Body of pancreas (tissue), 4 donors: ENCODE measurements at regions not wholly inside any gene's neighbourhood (a gene's known extent, or its start where the extent isn't known, plus 50 kb on each side); places are given as distances from the start of the nearest gene placed in this dataset.

Source experiments
- ATAC-seq: fragments of 150-250 bp; one replicate; pipeline ENCODE4 v1.9.1; 2016
- DNase-seq, 4 donors: peaks; one replicate each; pipeline ENCODE4 v3.0.0-alpha.2; 2019
- H3K27ac ChIP-seq, 4 donors: fragments of 200-600 bp; sonication (generic); 1 replicate in 3 of 4; 2 replicates in 1 of 4; pipeline versions ENCODE4 v1.5.1 to v1.6.1; 2016 to 2019; ENCODE audit warnings: mild to moderate bottlenecking in 1 of 4, mixed read lengths in 1 of 4, moderate library complexity in 1 of 4
- H3K27me3 ChIP-seq, 2 donors: fragments of 200-600 bp; sonication (generic); one replicate each; pipeline ENCODE4 v1.6.0; 2016; ENCODE audit warnings: mild to moderate bottlenecking in 1 of 2
- H3K36me3 ChIP-seq, 2 donors: fragments of 200-600 bp; sonication (generic); replicated peaks in 1 of 2; 2 replicates each; pipeline ENCODE4 v1.5.1; 2016; ENCODE audit warnings: low read depth in 2 of 2; ENCODE audit not compliant: insufficient read depth in 1 of 2
- H3K4me1 ChIP-seq: fragments of 200-600 bp; sonication (generic); one replicate; pipeline ENCODE4 v1.6.0; 2016
- H3K4me3 ChIP-seq, 2 donors: fragments of 200-600 bp; sonication (generic); 1 replicate in 1 of 2; 2 replicates in 1 of 2; pipeline ENCODE4 v1.5.1; 2016 to 2019
- H3K9me3 ChIP-seq, 3 donors: fragments of 200-600 bp; sonication (generic); 1 replicate in 2 of 3; 2 replicates in 1 of 3; pipeline ENCODE4 v1.5.1; 2016
- POLR2A ChIP-seq, 3 donors: fragments of 450-650 bp; IDR thresholded peaks; one replicate each; pipeline ENCODE4 v1.6.1; 2016; ENCODE audit warnings: antibody characterized with exemption in 3 of 3, mild to moderate bottlenecking in 2 of 3
- WGBS, 2 donors: methylation state at CpG; one replicate each; pipeline ENCODE4 v1.1.5; 2017; 5-methylcytosine and 5-hydroxymethylcytosine counted together
- intact Hi-C: fragments of 100-400 bp; cut with DNase I; formaldehyde crosslinking; loops from one replicate; pipeline ENCODE4 v1.15.1; 2023
- TF ChIP-seq, protein P1 (sequence below), 7 experiments: fragments of 450-650 bp in 4 of 7; fragments of 200-600 bp in 3 of 7; sonication (generic) in 3 of 7; IDR thresholded peaks; one replicate each; pipeline ENCODE4 v1.5.1; 2016 to 2019; ENCODE audit warnings: antibody characterized with exemption in 7 of 7

DNA sequence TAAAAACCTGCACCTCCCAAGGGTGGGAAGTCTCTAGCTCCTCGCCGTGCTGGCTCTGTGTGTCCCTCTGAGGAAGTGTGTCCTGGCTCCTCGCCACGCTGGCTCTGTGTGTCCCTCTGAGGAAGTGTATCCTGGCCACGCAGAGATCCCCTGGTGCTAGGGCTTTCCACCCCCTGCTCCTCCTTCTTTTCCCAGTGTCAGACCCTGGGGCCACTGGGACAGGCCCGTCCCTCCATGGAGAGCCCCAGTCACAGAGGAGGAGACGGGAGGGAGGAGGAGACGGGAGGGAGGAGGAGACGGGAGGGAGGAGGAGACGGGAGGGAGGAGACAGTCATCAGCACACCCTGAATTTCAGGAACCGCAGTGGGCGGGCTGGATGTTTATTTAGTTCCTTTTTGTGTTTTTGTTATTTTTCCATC, 53.8 kb upstream of the HGFAC start:
- peaks cover 23% of the 10 kb centered on the region for H3K4me1 ChIP-seq
- 48 to 58% methylated on average over 10 to 12 of the region's 12 CpGs for WGBS, 2 donors
- intact Hi-C loops, result no loop called here

DNA sequence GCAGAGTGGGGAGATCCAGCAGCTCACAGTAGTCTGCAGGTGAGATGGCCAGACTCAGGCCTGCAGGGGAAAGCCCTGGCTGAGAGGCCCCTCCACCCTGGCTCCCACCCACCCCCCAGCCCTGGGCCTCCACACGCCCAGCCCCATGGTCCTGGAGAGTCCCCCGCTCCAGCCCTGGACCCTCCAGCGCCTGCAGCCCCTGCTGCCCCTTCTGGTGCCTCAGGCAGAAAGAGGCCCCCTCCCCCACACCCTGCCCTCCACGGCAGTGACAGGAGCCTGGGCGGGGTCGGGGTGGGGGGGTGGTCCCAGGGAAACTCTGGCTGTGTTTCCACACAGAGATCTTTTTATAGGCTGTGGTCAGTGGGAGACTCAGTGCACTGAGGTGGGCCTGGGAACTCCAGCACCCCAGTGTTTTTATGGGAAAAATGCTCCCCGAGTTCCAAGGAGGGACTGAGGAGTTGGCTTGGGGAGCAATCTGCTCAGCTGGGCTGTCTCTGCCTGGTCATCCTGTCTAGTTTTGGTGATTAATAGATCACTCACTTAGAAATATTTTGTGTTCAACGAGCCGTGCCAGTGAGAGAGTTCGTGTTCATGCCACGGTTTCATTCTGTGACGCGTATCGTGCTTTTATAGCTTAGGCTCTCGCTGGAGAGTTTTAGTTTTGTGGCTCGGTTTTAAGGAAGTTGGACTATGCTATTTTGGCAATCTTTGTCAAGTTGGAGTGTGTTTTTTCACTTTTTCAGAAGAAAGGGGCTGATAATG, 53.1 kb upstream of the HGFAC start:
- ATAC-seq (no peak), DNase-seq (peak in 1 of 4 donors; percentile 42)
- Histone ChIP-seq H3K4me3 (no peak overlapping the region), H3K27ac (peak overlapping the region in 2 of 4 donors; percentile 46 to 75), H3K9me3 (no peaks in the 10 kb centered on the region), H3K36me3 (no peaks in the 10 kb centered on the region), H3K4me1 (peaks cover 23% of the 10 kb centered on the region), H3K27me3 (no peaks in the 10 kb centered on the region)
- WGBS, 2 donors, result 56 to 70% methylated on average over 10 to 14 of the region's 16 CpGs
- intact Hi-C loops, result no loop called here
- TF ChIP-seq, protein P1, sequence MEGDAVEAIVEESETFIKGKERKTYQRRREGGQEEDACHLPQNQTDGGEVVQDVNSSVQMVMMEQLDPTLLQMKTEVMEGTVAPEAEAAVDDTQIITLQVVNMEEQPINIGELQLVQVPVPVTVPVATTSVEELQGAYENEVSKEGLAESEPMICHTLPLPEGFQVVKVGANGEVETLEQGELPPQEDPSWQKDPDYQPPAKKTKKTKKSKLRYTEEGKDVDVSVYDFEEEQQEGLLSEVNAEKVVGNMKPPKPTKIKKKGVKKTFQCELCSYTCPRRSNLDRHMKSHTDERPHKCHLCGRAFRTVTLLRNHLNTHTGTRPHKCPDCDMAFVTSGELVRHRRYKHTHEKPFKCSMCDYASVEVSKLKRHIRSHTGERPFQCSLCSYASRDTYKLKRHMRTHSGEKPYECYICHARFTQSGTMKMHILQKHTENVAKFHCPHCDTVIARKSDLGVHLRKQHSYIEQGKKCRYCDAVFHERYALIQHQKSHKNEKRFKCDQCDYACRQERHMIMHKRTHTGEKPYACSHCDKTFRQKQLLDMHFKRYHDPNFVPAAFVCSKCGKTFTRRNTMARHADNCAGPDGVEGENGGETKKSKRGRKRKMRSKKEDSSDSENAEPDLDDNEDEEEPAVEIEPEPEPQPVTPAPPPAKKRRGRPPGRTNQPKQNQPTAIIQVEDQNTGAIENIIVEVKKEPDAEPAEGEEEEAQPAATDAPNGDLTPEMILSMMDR (IDR thresholded peaks at IDR 0.05), result no peak
- TF ChIP-seq POLR2A (IDR thresholded peaks at IDR 0.05), result no peak

More for the DNA sequence above, 53.8 kb upstream of the HGFAC start:
- H3K36me3 ChIP-seq, result no peaks in the 10 kb centered on the region
- H3K4me3 ChIP-seq, result no peak overlapping the region
- peak; percentile 41 to 79 (median 60) for DNase-seq
- H3K27ac ChIP-seq, result peak overlapping the region in 2 of 4 donors; percentile 1 to 75
- TF ChIP-seq, protein P1 (IDR thresholded peaks at IDR 0.05), result no peak
- TF ChIP-seq POLR2A (IDR thresholded peaks at IDR 0.05), result peak in 1 of 3 donors; percentile 31
- no peaks in the 10 kb centered on the region for H3K27me3 ChIP-seq
- ATAC-seq, result peak; percentile 13
- no peaks in the 10 kb centered on the region for H3K9me3 ChIP-seq

DNA sequence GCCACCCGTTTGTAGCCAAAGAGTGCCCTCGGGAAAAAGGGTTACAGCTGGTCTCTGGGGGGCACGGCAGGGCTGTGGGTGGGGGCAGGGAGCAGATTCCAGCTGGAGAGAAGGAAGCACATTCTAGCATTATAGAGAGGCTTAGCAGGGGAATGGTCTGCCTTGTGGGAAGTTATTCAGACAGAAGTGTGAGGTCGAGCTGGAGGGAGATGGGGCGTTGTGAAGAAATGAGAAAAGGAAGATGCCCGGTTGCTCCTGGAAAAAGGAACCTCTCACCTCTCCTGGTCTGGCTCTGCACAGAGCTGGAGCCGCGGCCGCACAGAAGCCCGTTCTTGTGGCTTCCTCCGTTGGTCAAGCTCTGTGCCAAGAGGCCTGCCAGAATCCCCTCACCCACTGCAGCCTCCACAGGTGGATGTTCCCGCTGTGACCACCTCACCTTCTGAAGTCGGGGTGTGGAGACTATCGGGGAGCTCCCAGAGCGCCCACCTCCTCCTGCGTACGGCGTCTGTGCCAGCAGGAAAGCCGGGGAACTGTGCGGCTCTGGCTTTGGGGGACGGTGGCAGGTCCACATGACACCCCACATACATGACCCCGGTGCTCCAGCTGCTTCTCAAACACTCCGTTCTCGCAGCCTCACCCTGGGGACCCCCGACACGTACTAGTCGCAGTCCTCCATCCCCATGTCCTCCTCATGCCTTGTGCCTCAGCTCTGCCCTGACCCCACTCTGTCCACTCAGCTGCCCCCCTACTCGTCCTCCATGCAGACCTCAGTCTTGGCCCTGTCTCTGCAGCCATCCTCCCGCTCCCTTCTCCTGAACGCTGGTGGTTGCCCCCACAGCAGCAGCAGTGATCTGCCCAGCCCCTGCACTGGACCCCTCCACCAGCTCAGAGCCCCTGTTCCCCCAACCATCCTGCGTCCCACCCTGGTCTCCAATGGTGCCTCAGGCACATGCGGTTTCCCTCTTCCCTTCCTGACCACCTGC, 52.2 kb upstream of the HGFAC start:
- H3K36me3 ChIP-seq, result no peaks in the 10 kb centered on the region
- H3K27me3 ChIP-seq, result no peaks in the 10 kb centered on the region
- intact Hi-C loops, result no loop called here
- no peaks in the 10 kb centered on the region for H3K9me3 ChIP-seq
- no peak overlapping the region for H3K4me3 ChIP-seq
- peaks cover 16% of the 10 kb centered on the region for H3K4me1 ChIP-seq
- ATAC-seq (no peak), DNase-seq (no peak)
- 79 to 86% methylated on average over 29 to 32 of the region's 32 CpGs for WGBS, 2 donors
- H3K27ac ChIP-seq, result peak overlapping the region in 2 of 4 donors; percentile 46 to 75
- no peak for TF ChIP-seq POLR2A (IDR thresholded peaks at IDR 0.05)
- TF ChIP-seq, protein P1 (IDR thresholded peaks at IDR 0.05), result no peak

DNA sequence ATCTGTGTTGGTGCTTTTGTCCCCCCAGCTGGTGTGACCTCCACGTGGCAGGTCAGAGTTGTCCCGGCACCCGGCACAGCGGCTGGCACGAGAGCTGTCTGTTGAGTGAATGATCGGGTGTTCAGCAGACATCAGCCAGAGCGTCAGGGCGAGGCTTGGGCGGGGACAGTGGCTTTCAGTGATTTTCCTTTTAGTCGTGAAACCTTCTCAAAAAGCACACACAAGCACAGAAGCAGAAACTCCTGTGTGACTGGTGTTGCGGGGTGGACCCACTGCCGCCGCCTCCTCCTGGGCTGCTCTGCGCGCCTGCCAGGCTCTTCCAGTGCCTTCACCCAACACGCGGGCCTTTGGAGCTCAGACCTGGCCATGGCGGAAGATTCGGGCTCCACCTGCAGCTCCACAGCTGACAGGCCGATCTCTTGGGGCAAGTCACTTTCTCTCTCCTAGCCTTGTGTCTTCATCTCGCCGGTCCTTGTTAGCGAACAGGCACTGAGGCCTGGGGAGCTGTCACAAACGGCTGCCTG, 51.4 kb upstream of the HGFAC start:
- intact Hi-C loops, result no loop called here
- no peak for DNase-seq
- Histone ChIP-seq H3K27ac (no peak overlapping the region), H3K27me3 (no peaks in the 10 kb centered on the region), H3K9me3 (no peaks in the 10 kb centered on the region), H3K4me3 (no peak overlapping the region), H3K4me1 (peaks cover 8% of the 10 kb centered on the region), H3K36me3 (no peaks in the 10 kb centered on the region)
- ATAC-seq, result no peak
- 89 to 90% methylated on average over 19 to 24 of the region's 24 CpGs for WGBS, 2 donors
- TF ChIP-seq, protein P1 (IDR thresholded peaks at IDR 0.05), result no peak
- TF ChIP-seq POLR2A (IDR thresholded peaks at IDR 0.05), result no peak
